ENCODE measurements at regions not wholly inside any gene's neighbourhood (a gene's known extent, or its start where the extent isn't known, plus 50 kb on each side); places are given as distances from the start of the nearest gene placed in this dataset.
A peak's percentile ranks its signal among the peaks of the same experiment; 100 is the strongest.

DNA sequence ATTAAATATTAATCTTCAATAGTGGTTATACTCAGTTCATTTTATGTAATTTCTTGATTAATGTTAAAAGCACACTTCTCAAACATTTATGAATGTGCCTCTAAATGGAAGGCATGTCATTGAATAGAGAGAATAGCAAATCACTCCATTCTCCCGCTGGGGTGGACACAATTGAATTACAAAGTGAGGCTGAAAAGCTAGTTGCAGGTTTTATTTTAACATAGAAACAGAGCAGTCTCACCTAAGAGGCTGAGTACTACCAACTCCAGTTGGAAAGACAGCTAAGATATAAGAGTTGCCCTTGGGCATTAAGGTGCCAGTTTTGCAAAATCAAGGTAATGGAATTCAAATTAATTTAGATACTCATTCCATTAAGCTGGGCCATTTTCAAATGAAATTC lies 147.2 kb downstream of the PCSK1 start:
- Histone ChIP-seq H3K18ac (ENCODE audit: low read depth in 1 of 2, low read length in 2 of 2) (no peak overlapping the region), H4K8ac (ENCODE audit: low read length) (no peak overlapping the region), H3K4me1 (ENCODE audit: control insufficient read depth, insufficient read depth, low read depth, low read length) (no peaks in the 10 kb centered on the region), H2BK5ac (ENCODE audit: low read depth, low read length, poor library complexity, severe bottlenecking) (no peak overlapping the region), H3K79me1 (replicated peaks; ENCODE audit: low read length, poor library complexity, severe bottlenecking) (no peaks in the 10 kb centered on the region), H2AK5ac (ENCODE audit: low read length, severe bottlenecking) (no peak overlapping the region), H3K4me2 (ENCODE audit: low read length, poor library complexity, severe bottlenecking) (no peak overlapping the region), H3K36me3 (ENCODE audit: control insufficient read depth in 1 of 2, insufficient read depth in 2 of 2, low read depth in 1 of 2, low read length in 2 of 2) (no peaks in the 10 kb centered on the region), H3K27ac (ENCODE audit: low read length, poor library complexity, severe bottlenecking) (no peak overlapping the region), H3K4ac (ENCODE audit: low read depth in 1 of 2, low read length in 2 of 2) (no peak overlapping the region), H4K91ac (ENCODE audit: low read length) (no peak overlapping the region), H2BK15ac (ENCODE audit: low read depth, poor library complexity, severe bottlenecking) (no peak overlapping the region), H3K4me3 (ENCODE audit: insufficient read depth in 1 of 2, low read depth in 1 of 2, low read length in 2 of 2) (no peak overlapping the region), H3K23ac (ENCODE audit: low read length in 2 of 2) (no peak overlapping the region), H2AFZ (ENCODE audit: low read depth, low read length) (no peak overlapping the region), H3K27me3 (ENCODE audit: control insufficient read depth in 1 of 2, insufficient read depth in 1 of 2, low read length in 2 of 2) (no peaks in the 10 kb centered on the region), H3K14ac (ENCODE audit: low read length in 2 of 2) (no peak overlapping the region), H2BK12ac (ENCODE audit: low read length in 2 of 2) (no peak overlapping the region), H2BK120ac (ENCODE audit: low read depth, low read length) (no peak overlapping the region), H3K9ac (ENCODE audit: low read length) (no peak overlapping the region), H3K9me3 (ENCODE audit: control insufficient read depth, low read length) (no peaks in the 10 kb centered on the region)
- WGBS = 100% methylated on average over 1 of the region's 1 CpG
- no peak for DNase-seq

DNA sequence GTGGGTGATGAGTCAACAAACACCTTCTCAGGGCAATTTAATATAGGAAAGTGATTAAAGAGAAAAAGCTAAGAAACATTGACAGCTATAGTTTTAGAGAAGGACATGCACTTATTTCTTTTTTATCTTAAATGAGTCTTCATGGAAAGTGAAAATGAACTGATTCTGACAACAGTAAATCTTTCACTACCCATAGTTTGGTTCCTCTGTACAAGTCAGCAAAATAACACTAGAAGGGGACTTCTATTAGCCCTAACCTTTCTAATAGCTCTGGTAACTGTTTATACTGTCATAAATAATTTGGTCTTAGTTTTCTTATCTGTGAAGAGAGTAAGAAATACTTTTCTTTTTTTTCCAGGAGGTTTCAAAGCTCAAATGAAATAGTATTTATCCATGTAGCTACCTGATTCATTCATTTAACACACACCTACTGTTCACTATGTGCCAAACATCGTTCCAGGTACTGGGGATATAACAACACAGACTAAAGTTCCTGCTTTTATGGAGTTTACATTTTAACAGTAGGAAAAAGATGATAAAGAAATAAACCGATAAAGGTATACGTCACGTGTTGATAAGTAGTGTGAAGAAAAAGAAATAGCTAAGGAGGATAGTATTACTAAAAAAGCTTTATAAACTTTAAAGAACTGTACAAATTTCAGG lies 148.2 kb downstream of the PCSK1 start:
- Histone ChIP-seq H2BK12ac (ENCODE audit: low read length in 2 of 2) (no peak overlapping the region), H2BK5ac (ENCODE audit: low read depth, low read length, poor library complexity, severe bottlenecking) (no peak overlapping the region), H2BK15ac (ENCODE audit: low read depth, poor library complexity, severe bottlenecking) (no peak overlapping the region), H3K27ac (ENCODE audit: low read length, poor library complexity, severe bottlenecking) (no peak overlapping the region), H3K18ac (ENCODE audit: low read depth in 1 of 2, low read length in 2 of 2) (no peak overlapping the region), H3K4me3 (ENCODE audit: insufficient read depth in 1 of 2, low read depth in 1 of 2, low read length in 2 of 2) (no peak overlapping the region), H3K36me3 (ENCODE audit: control insufficient read depth in 1 of 2, insufficient read depth in 2 of 2, low read depth in 1 of 2, low read length in 2 of 2) (no peaks in the 10 kb centered on the region), H2AK5ac (ENCODE audit: low read length, severe bottlenecking) (no peak overlapping the region), H2AFZ (ENCODE audit: low read depth, low read length) (no peak overlapping the region), H3K23ac (ENCODE audit: low read length in 2 of 2) (no peak overlapping the region), H4K8ac (ENCODE audit: low read length) (no peak overlapping the region), H3K4ac (ENCODE audit: low read depth in 1 of 2, low read length in 2 of 2) (no peak overlapping the region), H3K9ac (ENCODE audit: low read length) (no peak overlapping the region), H3K4me1 (ENCODE audit: control insufficient read depth, insufficient read depth, low read depth, low read length) (no peaks in the 10 kb centered on the region), H2BK120ac (ENCODE audit: low read depth, low read length) (no peak overlapping the region), H4K91ac (ENCODE audit: low read length) (no peak overlapping the region), H3K79me1 (replicated peaks; ENCODE audit: low read length, poor library complexity, severe bottlenecking) (no peaks in the 10 kb centered on the region), H3K27me3 (ENCODE audit: control insufficient read depth in 1 of 2, insufficient read depth in 1 of 2, low read length in 2 of 2) (no peaks in the 10 kb centered on the region), H3K4me2 (ENCODE audit: low read length, poor library complexity, severe bottlenecking) (no peak overlapping the region), H3K9me3 (ENCODE audit: control insufficient read depth, low read length) (no peaks in the 10 kb centered on the region), H3K14ac (ENCODE audit: low read length in 2 of 2) (no peak overlapping the region)
- DNase-seq = no peak
- 95% methylated on average over 4 of the region's 4 CpGs for WGBS

DNA sequence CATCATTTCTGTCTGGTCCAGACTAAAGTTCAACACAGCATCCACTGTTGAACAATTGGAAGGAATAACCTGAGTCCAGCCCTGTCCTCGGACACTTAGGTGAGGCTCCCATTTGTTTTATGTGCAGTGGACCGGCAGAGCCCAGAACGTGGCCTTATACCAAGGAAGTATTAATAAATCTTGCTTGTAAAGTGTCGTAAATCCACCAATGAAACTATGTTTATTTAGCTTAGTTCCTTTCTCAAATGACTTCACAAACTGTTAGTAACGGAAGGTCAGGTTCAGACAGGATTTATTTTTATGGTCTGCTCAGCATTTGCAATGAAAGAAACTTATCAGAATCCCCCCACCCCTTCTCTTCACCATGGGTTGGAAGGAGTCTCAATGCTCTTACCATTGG lies 149.5 kb downstream of the PCSK1 start:
- H3K4ac ChIP-seq (ENCODE audit: low read depth in 1 of 2, low read length in 2 of 2) = no peak overlapping the region
- 86% methylated on average over 1 of the region's 5 CpGs for WGBS

GRCh38 chr5:96282020-96282419 lies 151.0 kb downstream of the PCSK1 start:
- H3K23ac ChIP-seq (ENCODE audit: low read length in 2 of 2) = no peak overlapping the region
- H3K79me1 ChIP-seq (replicated peaks; ENCODE audit: low read length, poor library complexity, severe bottlenecking) = no peaks in the 10 kb centered on the region
- H4K91ac ChIP-seq (ENCODE audit: low read length) = peak overlapping the region; percentile 39
- no peak overlapping the region for H2AK5ac ChIP-seq (ENCODE audit: low read length, severe bottlenecking)
- H3K4me2 ChIP-seq (ENCODE audit: low read length, poor library complexity, severe bottlenecking) = no peak overlapping the region
- no peaks in the 10 kb centered on the region for H3K9me3 ChIP-seq (ENCODE audit: control insufficient read depth, low read length)
- DNase-seq = no peak
- H3K4me3 ChIP-seq (ENCODE audit: insufficient read depth in 1 of 2, low read depth in 1 of 2, low read length in 2 of 2) = no peak overlapping the region
- 88% methylated on average over 7 of the region's 8 CpGs for WGBS
- H2BK15ac ChIP-seq (ENCODE audit: low read depth, poor library complexity, severe bottlenecking) = no peak overlapping the region
- H2BK5ac ChIP-seq (ENCODE audit: low read depth, low read length, poor library complexity, severe bottlenecking) = no peak overlapping the region
- no peak overlapping the region for H3K9ac ChIP-seq (ENCODE audit: low read length)
- H2AFZ ChIP-seq (ENCODE audit: low read depth, low read length) = no peak overlapping the region
- H3K18ac ChIP-seq (ENCODE audit: low read depth in 1 of 2, low read length in 2 of 2) = peak overlapping the region in 1 of 2 experiments; percentile 30
- no peak overlapping the region for H3K27ac ChIP-seq (ENCODE audit: low read length, poor library complexity, severe bottlenecking)
- peak overlapping the region in 1 of 2 experiments; percentile 57 for H3K14ac ChIP-seq (ENCODE audit: low read length in 2 of 2)
- H3K4me1 ChIP-seq (ENCODE audit: control insufficient read depth, insufficient read depth, low read depth, low read length) = no peaks in the 10 kb centered on the region
- no peak overlapping the region for H3K4ac ChIP-seq (ENCODE audit: low read depth in 1 of 2, low read length in 2 of 2)
- H4K8ac ChIP-seq (ENCODE audit: low read length) = no peak overlapping the region
- H2BK12ac ChIP-seq (ENCODE audit: low read length in 2 of 2) = no peak overlapping the region
- H3K27me3 ChIP-seq (ENCODE audit: control insufficient read depth in 1 of 2, insufficient read depth in 1 of 2, low read length in 2 of 2) = no peaks in the 10 kb centered on the region
- no peaks in the 10 kb centered on the region for H3K36me3 ChIP-seq (ENCODE audit: control insufficient read depth in 1 of 2, insufficient read depth in 2 of 2, low read depth in 1 of 2, low read length in 2 of 2)
- H2BK120ac ChIP-seq (ENCODE audit: low read depth, low read length) = no peak overlapping the region

More for the DNA sequence above, 149.5 kb downstream of the PCSK1 start:
- no peak overlapping the region for H3K4me3 ChIP-seq (ENCODE audit: insufficient read depth in 1 of 2, low read depth in 1 of 2, low read length in 2 of 2)
- H3K9ac ChIP-seq (ENCODE audit: low read length) = no peak overlapping the region
- H3K36me3 ChIP-seq (ENCODE audit: control insufficient read depth in 1 of 2, insufficient read depth in 2 of 2, low read depth in 1 of 2, low read length in 2 of 2) = no peaks in the 10 kb centered on the region
- peak overlapping the region in 1 of 2 experiments; percentile 41 for H3K14ac ChIP-seq (ENCODE audit: low read length in 2 of 2)
- no peak overlapping the region for H3K23ac ChIP-seq (ENCODE audit: low read length in 2 of 2)
- no peaks in the 10 kb centered on the region for H3K9me3 ChIP-seq (ENCODE audit: control insufficient read depth, low read length)
- no peak overlapping the region for H4K91ac ChIP-seq (ENCODE audit: low read length)
- no peak overlapping the region for H4K8ac ChIP-seq (ENCODE audit: low read length)
- H2BK120ac ChIP-seq (ENCODE audit: low read depth, low read length) = no peak overlapping the region
- H2AFZ ChIP-seq (ENCODE audit: low read depth, low read length) = peak overlapping the region; percentile 14
- no peaks in the 10 kb centered on the region for H3K4me1 ChIP-seq (ENCODE audit: control insufficient read depth, insufficient read depth, low read depth, low read length)
- H2BK5ac ChIP-seq (ENCODE audit: low read depth, low read length, poor library complexity, severe bottlenecking) = no peak overlapping the region
- H2BK12ac ChIP-seq (ENCODE audit: low read length in 2 of 2) = no peak overlapping the region
- H2AK5ac ChIP-seq (ENCODE audit: low read length, severe bottlenecking) = no peak overlapping the region
- H3K79me1 ChIP-seq (replicated peaks; ENCODE audit: low read length, poor library complexity, severe bottlenecking) = no peaks in the 10 kb centered on the region
- no peak for DNase-seq
- no peak overlapping the region for H3K27ac ChIP-seq (ENCODE audit: low read length, poor library complexity, severe bottlenecking)
- H2BK15ac ChIP-seq (ENCODE audit: low read depth, poor library complexity, severe bottlenecking) = no peak overlapping the region
- no peak overlapping the region for H3K18ac ChIP-seq (ENCODE audit: low read depth in 1 of 2, low read length in 2 of 2)
- no peaks in the 10 kb centered on the region for H3K27me3 ChIP-seq (ENCODE audit: control insufficient read depth in 1 of 2, insufficient read depth in 1 of 2, low read length in 2 of 2)
- H3K4me2 ChIP-seq (ENCODE audit: low read length, poor library complexity, severe bottlenecking) = no peak overlapping the region
